ENCODE measurements at regions not wholly inside any gene's neighbourhood (a gene's known extent, or its start where the extent isn't known, plus 50 kb on each side); places are given as distances from the start of the nearest gene placed in this dataset.
"Not testable (repeated sequence)": the region's sequence is repeated elsewhere in the genome, so short reads cannot be mapped to it uniquely, and the experiment has no call there.

- ChIA-PET CTCF (no interaction called here), POLR2A (no interaction called here)
- TF ChIP-seq, protein P1, sequence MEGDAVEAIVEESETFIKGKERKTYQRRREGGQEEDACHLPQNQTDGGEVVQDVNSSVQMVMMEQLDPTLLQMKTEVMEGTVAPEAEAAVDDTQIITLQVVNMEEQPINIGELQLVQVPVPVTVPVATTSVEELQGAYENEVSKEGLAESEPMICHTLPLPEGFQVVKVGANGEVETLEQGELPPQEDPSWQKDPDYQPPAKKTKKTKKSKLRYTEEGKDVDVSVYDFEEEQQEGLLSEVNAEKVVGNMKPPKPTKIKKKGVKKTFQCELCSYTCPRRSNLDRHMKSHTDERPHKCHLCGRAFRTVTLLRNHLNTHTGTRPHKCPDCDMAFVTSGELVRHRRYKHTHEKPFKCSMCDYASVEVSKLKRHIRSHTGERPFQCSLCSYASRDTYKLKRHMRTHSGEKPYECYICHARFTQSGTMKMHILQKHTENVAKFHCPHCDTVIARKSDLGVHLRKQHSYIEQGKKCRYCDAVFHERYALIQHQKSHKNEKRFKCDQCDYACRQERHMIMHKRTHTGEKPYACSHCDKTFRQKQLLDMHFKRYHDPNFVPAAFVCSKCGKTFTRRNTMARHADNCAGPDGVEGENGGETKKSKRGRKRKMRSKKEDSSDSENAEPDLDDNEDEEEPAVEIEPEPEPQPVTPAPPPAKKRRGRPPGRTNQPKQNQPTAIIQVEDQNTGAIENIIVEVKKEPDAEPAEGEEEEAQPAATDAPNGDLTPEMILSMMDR (IDR thresholded peaks at IDR 0.05; ENCODE audit: insufficient read depth, low read depth, low read length), result no peak
- H3K36me3 ChIP-seq (ENCODE audit: control insufficient read depth, insufficient read depth, low read length), result no peaks in the 10 kb centered on the region
- no peak for DNase-seq (ENCODE audit: low read depth)
- H3K4me3 ChIP-seq (ENCODE audit: low read depth, low read length), result no peak overlapping the region
- no peaks in the 10 kb centered on the region for H3K27me3 ChIP-seq (ENCODE audit: control insufficient read depth, insufficient read depth, low read length)
These were observed 205.0 kb upstream of the STAC start for GRCh38 chr3:36175113-36175812.

GRCh38 chr3:36175916-36176461, 204.3 kb upstream of the STAC start:
- no peak for DNase-seq (ENCODE audit: low read depth)
- H3K36me3 ChIP-seq (ENCODE audit: control insufficient read depth, insufficient read depth, low read length), result no peaks in the 10 kb centered on the region
- ChIA-PET CTCF (no interaction called here), POLR2A (no interaction called here)
- TF ChIP-seq, protein P1 (IDR thresholded peaks at IDR 0.05; ENCODE audit: insufficient read depth, low read depth, low read length), result no peak
- H3K4me3 ChIP-seq (ENCODE audit: low read depth, low read length), result no peak overlapping the region
- H3K27me3 ChIP-seq (ENCODE audit: control insufficient read depth, insufficient read depth, low read length), result no peaks in the 10 kb centered on the region

GRCh38 chr3:36178018-36178417, 202.3 kb upstream of the STAC start:
- CTCF ChIA-PET, result interaction anchor here (1.5 kb wide), 1 partner anchor 8 kb away, joined by 3 read pairs; no protein-coding TSS in a partner anchor
- Histone ChIP-seq H3K27me3 (ENCODE audit: control insufficient read depth, insufficient read depth, low read length) (no peaks in the 10 kb centered on the region), H3K4me3 (ENCODE audit: low read depth, low read length) (no peak overlapping the region), H3K36me3 (ENCODE audit: control insufficient read depth, insufficient read depth, low read length) (no peaks in the 10 kb centered on the region)
- DNase-seq (ENCODE audit: low read depth), result no peak
- POLR2A ChIA-PET, result no interaction called here
- TF ChIP-seq, protein P1 (IDR thresholded peaks at IDR 0.05; ENCODE audit: insufficient read depth, low read depth, low read length), result no peak

GRCh38 chr3:36182024-36182423, 198.3 kb upstream of the STAC start:
- TF ChIP-seq, protein P1 (IDR thresholded peaks at IDR 0.05; ENCODE audit: insufficient read depth, low read depth, low read length), result no peak
- Histone ChIP-seq H3K36me3 (ENCODE audit: control insufficient read depth, insufficient read depth, low read length) (no peaks in the 10 kb centered on the region), H3K27me3 (ENCODE audit: control insufficient read depth, insufficient read depth, low read length) (no peaks in the 10 kb centered on the region), H3K4me3 (ENCODE audit: low read depth, low read length) (no peak overlapping the region)
- POLR2A ChIA-PET, result no interaction called here
- no peak for DNase-seq (ENCODE audit: low read depth)
- CTCF ChIA-PET, result interaction anchor here (0.7 kb wide), 1 partner anchor 807 kb away, joined by 3 read pairs; no protein-coding TSS in a partner anchor

DNA sequence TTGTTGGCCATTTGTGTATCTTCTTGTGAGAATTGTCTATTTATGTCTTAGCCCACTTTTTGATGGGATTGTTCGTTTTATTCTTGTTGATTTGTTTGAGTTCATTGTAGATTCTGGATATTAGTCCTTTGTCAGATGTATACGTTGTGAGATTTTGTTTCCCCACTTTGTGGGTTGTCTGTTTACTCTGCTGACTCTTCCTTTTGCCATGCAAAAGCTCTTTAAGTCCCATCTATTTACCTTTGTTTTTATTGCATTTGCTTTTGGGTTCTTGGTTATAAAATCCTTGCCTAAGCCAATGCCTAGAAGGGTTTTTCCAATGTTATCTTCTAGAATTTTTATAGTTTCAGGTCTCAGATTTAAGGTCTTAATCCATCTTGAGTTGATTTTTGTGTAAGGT, 193.1 kb upstream of the STAC start:
- H3K4me3 ChIP-seq (ENCODE audit: low read depth, low read length); DNase-seq (ENCODE audit: low read depth); H3K36me3 ChIP-seq (ENCODE audit: control insufficient read depth, insufficient read depth, low read length); POLR2A ChIA-PET; CTCF ChIA-PET; H3K27me3 ChIP-seq (ENCODE audit: control insufficient read depth, insufficient read depth, low read length): not testable (repeated sequence)

DNA sequence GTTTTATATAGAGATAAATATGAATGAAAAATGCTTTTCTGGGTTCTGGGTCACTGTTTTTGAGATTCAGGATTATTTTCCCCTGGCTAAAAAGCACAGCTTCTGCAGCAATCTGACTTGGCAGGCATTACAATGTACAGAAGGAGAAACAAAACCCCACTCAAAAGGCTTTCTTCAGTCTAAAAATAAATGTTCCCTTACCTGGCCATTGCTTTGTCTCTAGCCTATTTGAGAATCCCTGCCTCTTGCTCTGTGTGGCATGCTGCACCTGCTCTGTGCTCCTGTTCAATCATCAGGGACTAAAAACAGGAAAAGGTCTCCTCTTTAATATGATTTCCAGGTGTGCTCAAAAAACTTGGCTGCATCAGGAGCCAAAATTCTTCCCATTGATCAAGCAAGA, 187.4 kb upstream of the STAC start:
- TF ChIP-seq, protein P1 (IDR thresholded peaks at IDR 0.05; ENCODE audit: insufficient read depth, low read depth, low read length), result no peak
- no peak overlapping the region for H3K4me3 ChIP-seq (ENCODE audit: low read depth, low read length)
- H3K36me3 ChIP-seq (ENCODE audit: control insufficient read depth, insufficient read depth, low read length), result no peaks in the 10 kb centered on the region
- CTCF ChIA-PET, result interaction anchor here (1.1 kb wide), 1 partner anchor 15 kb away, joined by 3 read pairs; no protein-coding TSS in a partner anchor
- POLR2A ChIA-PET, result no interaction called here
- H3K27me3 ChIP-seq (ENCODE audit: control insufficient read depth, insufficient read depth, low read length), result no peaks in the 10 kb centered on the region
- DNase-seq (ENCODE audit: low read depth), result no peak
